ENCODE measurements at regions not wholly inside any gene's neighbourhood (a gene's known extent, or its start where the extent isn't known, plus 50 kb on each side); places are given as distances from the start of the nearest gene placed in this dataset.
"Not testable (repeated sequence)": the region's sequence is repeated elsewhere in the genome, so short reads cannot be mapped to it uniquely, and the experiment has no call there.

GRCh38 chr17:83009414-83010205, 69.8 kb upstream of the METRNL start:
- Mint-ChIP-seq H3K27ac (no peak overlapping the region), H3K9me3 (peaks cover 6% of the 10 kb centered on the region), H3K27me3 (ENCODE audit: insufficient read depth) (no peaks in the 10 kb centered on the region), H3K4me3 (no peak overlapping the region), H3K36me3 (ENCODE audit: low read depth) (peaks cover 16% of the 10 kb centered on the region), H3K4me1 (peaks cover 6% of the 10 kb centered on the region)
- no peak overlapping the region for H3K4me3 ChIP-seq (ENCODE audit: low read length)
- no peaks in the 10 kb centered on the region for H3K36me3 ChIP-seq (ENCODE audit: control insufficient read depth, insufficient read depth, low read length)
- DNase-seq = peak; percentile 47
- H3K9me3 ChIP-seq (ENCODE audit: control insufficient read depth, low read length) = no peaks in the 10 kb centered on the region
- TF ChIP-seq CTCF (conservative IDR thresholded peaks at IDR 0.05) = no peak
- no peak overlapping the region for H3K9ac ChIP-seq (ENCODE audit: extremely low read depth, low read length, poor library complexity, severe bottlenecking)
- no peak overlapping the region for H3K27ac ChIP-seq (ENCODE audit: low read depth, low read length)
- H3K27me3 ChIP-seq (ENCODE audit: control insufficient read depth, insufficient read depth, low read length, poor library complexity, severe bottlenecking) = no peaks in the 10 kb centered on the region
- no peaks in the 10 kb centered on the region for H3K4me1 ChIP-seq (ENCODE audit: control insufficient read depth, insufficient read depth, low read length)
- WGBS, 2 experiments (ENCODE audit: insufficient coverage in 1 of 2, insufficient read length in 1 of 2) = 93% methylated on average over 13 to 20 of the region's 24 CpGs

- Mint-ChIP-seq H3K9me3 (no peaks in the 10 kb centered on the region), H3K4me1 (peaks cover 6% of the 10 kb centered on the region), H3K27ac (no peak overlapping the region), H3K36me3 (ENCODE audit: low read depth) (peaks cover 7% of the 10 kb centered on the region), H3K4me3 (no peak overlapping the region), H3K27me3 (ENCODE audit: insufficient read depth) (no peaks in the 10 kb centered on the region)
- no peak overlapping the region for H3K9ac ChIP-seq (ENCODE audit: extremely low read depth, low read length, poor library complexity, severe bottlenecking)
- no peaks in the 10 kb centered on the region for H3K4me1 ChIP-seq (ENCODE audit: control insufficient read depth, insufficient read depth, low read length)
- WGBS, 2 experiments (ENCODE audit: insufficient coverage in 1 of 2, insufficient read length in 1 of 2) = 89 to 90% methylated on average over 30 to 39 of the region's 39 CpGs
- TF ChIP-seq CTCF (conservative IDR thresholded peaks at IDR 0.05) = no peak
- peak; percentile 58 for DNase-seq
- no peak overlapping the region for H3K27ac ChIP-seq (ENCODE audit: low read depth, low read length)
- H3K36me3 ChIP-seq (ENCODE audit: control insufficient read depth, insufficient read depth, low read length) = no peaks in the 10 kb centered on the region
- H3K4me3 ChIP-seq (ENCODE audit: low read length) = no peak overlapping the region
- H3K9me3 ChIP-seq (ENCODE audit: control insufficient read depth, low read length) = no peaks in the 10 kb centered on the region
- no peaks in the 10 kb centered on the region for H3K27me3 ChIP-seq (ENCODE audit: control insufficient read depth, insufficient read depth, low read length, poor library complexity, severe bottlenecking)
Measured at GRCh38 chr17:83010206-83011200, 68.9 kb upstream of the METRNL start.

GRCh38 chr17:83011676-83012075, 67.7 kb upstream of the METRNL start:
- not testable (repeated sequence) for H3K9me3 Mint-ChIP-seq, H3K4me1 Mint-ChIP-seq
- 90 to 92% methylated on average over 12 to 18 of the region's 19 CpGs for WGBS, 2 experiments (ENCODE audit: insufficient coverage in 1 of 2, insufficient read length in 1 of 2)

More at GRCh38 chr17:83011676-83012075, 67.7 kb upstream of the METRNL start:
- H3K4me1 ChIP-seq (ENCODE audit: control insufficient read depth, insufficient read depth, low read length); H3K27ac ChIP-seq (ENCODE audit: low read depth, low read length); H3K36me3 ChIP-seq (ENCODE audit: control insufficient read depth, insufficient read depth, low read length); DNase-seq; H3K27me3 Mint-ChIP-seq (ENCODE audit: insufficient read depth); H3K9me3 ChIP-seq (ENCODE audit: control insufficient read depth, low read length); H3K36me3 Mint-ChIP-seq (ENCODE audit: low read depth); H3K27me3 ChIP-seq (ENCODE audit: control insufficient read depth, insufficient read depth, low read length, poor library complexity, severe bottlenecking); H3K9ac ChIP-seq (ENCODE audit: extremely low read depth, low read length, poor library complexity, severe bottlenecking); H3K27ac Mint-ChIP-seq; H3K4me3 ChIP-seq (ENCODE audit: low read length); H3K4me3 Mint-ChIP-seq: not testable (repeated sequence)

Data from endodermal cell (in vitro differentiated cells).